CD4-positive, alpha-beta T cell (primary cell): ENCODE measurements at regions not wholly inside any gene's neighbourhood (a gene's known extent, or its start where the extent isn't known, plus 50 kb on each side); places are given as distances from the start of the nearest gene placed in this dataset.

ENCODE experiments used
- ATAC-seq: fragments of 200-7000 bp; cut with Tn5 transposase; one replicate; pipeline ENCODE4 v1.10.0; 2022; ENCODE audit warnings: mild to moderate bottlenecking; ENCODE audit not compliant: poor library complexity
- CTCF ChIA-PET: fragments of 350-600 bp; sonication (Branson Sonifier 250); formaldehyde crosslinking; loops from one replicate; lab custom pipeline; 2021; ENCODE audit warnings: antibody characterized with exemption, inconsistent platforms; lab: Charles Lee
- POLR2A ChIA-PET: fragments of 350-600 bp; sonication (Branson Sonifier 250); formaldehyde crosslinking; loops from one replicate; lab custom pipeline; 2021; ENCODE audit warnings: antibody characterized with exemption, inconsistent platforms; lab: Charles Lee
- DNase-seq, 14 experiments: peaks; one replicate each; pipeline ENCODE4 v3.0.0-alpha.2; 2013 to 2020; ENCODE audit warnings: mixed read lengths in 2 of 14
- H3K27ac ChIP-seq, 2 donors: one replicate each; pipeline versions ENCODE4 v1.5.1 to v1.7.0; 2013; ENCODE audit warnings: low read length in 2 of 2, low read depth in 1 of 2, mild to moderate bottlenecking in 1 of 2
- H3K27me3 ChIP-seq, 2 experiments: 1 replicate in 1 of 2; 2 replicates in 1 of 2; pipeline versions ENCODE4 v1.6.1 to v1.7.0; 2013; ENCODE audit warnings: low read length in 2 of 2, control low read depth in 1 of 2, mild to moderate bottlenecking in 1 of 2, moderate library complexity in 1 of 2; ENCODE audit not compliant: insufficient read depth in 2 of 2, control insufficient read depth in 1 of 2
- H3K36me3 ChIP-seq: one replicate; pipeline ENCODE4 v1.6.1; 2013; ENCODE audit warnings: low read length, control low read depth; ENCODE audit not compliant: insufficient read depth
- H3K4me1 ChIP-seq: one replicate; pipeline ENCODE4 v1.6.1; 2013; ENCODE audit warnings: low read length, control low read depth; ENCODE audit not compliant: insufficient read depth
- H3K4me3 ChIP-seq: one replicate; pipeline ENCODE4 v1.5.1; 2013; ENCODE audit warnings: mild to moderate bottlenecking, low read length, moderate library complexity
- H3K9me3 ChIP-seq, 2 experiments: 1 replicate in 1 of 2; 2 replicates in 1 of 2; pipeline versions ENCODE4 v1.6.1 to v1.7.0; 2013; ENCODE audit warnings: low read length in 2 of 2, mild to moderate bottlenecking in 2 of 2, control low read depth in 1 of 2, moderate library complexity in 1 of 2; ENCODE audit not compliant: control insufficient read depth in 1 of 2, insufficient read depth in 1 of 2
- H3K27ac Mint-ChIP-seq: one replicate; pipeline ENCODE4 v1.8.0; 2020; ENCODE audit warnings: mixed read lengths
- H3K27me3 Mint-ChIP-seq: one replicate; pipeline ENCODE4 v1.8.0; 2021; ENCODE audit warnings: mixed read lengths
- H3K36me3 Mint-ChIP-seq: one replicate; pipeline ENCODE4 v1.8.0; 2021; ENCODE audit warnings: low read depth, mixed read lengths
- H3K4me1 Mint-ChIP-seq: one replicate; pipeline ENCODE4 v1.8.0; 2021; ENCODE audit warnings: low read depth, mixed read lengths
- H3K4me3 Mint-ChIP-seq: one replicate; pipeline ENCODE4 v1.8.0; 2020; ENCODE audit warnings: mild to moderate bottlenecking, mixed read lengths
- H3K9me3 Mint-ChIP-seq: one replicate; pipeline ENCODE4 v1.8.0; 2020; ENCODE audit warnings: mixed read lengths
- CTCF ChIP-seq: fragments of 200-600 bp; IDR thresholded peaks from one replicate; pipeline ENCODE4 v1.8.0; 2022; ENCODE audit warnings: antibody characterized with exemption, mild to moderate bottlenecking
- intact Hi-C, 2 experiments: fragments of 100-400 bp; cut with DNase I in 1 of 2; cut with micrococcal nuclease in 1 of 2; formaldehyde crosslinking; loops; one replicate each; pipeline versions ENCODE4 v1.15.1 to v1.9.0; 2023 to 2025; cut with DNase I, micrococcal nuclease

- Histone ChIP-seq H3K27me3 (peaks cover 0 to 5% of the 10 kb centered on the region in 2 experiments), H3K4me1 (no peaks in the 10 kb centered on the region), H3K36me3 (no peaks in the 10 kb centered on the region), H3K4me3 (no peak overlapping the region), H3K9me3 (peaks cover 0 to 3% of the 10 kb centered on the region in 2 experiments), H3K27ac (no peak overlapping the region)
- POLR2A ChIA-PET: no interaction called here
- H3K36me3 Mint-ChIP-seq: no peaks in the 10 kb centered on the region
- intact Hi-C loops: no loop called here
- ATAC-seq: no peak
- no peak for DNase-seq
- H3K4me1 Mint-ChIP-seq: no peaks in the 10 kb centered on the region
- CTCF ChIA-PET: no interaction called here
- no peaks in the 10 kb centered on the region for H3K27me3 Mint-ChIP-seq
- peaks cover 2% of the 10 kb centered on the region for H3K9me3 Mint-ChIP-seq
- no peak overlapping the region for H3K4me3 Mint-ChIP-seq
- no peak for TF ChIP-seq CTCF
- no peak overlapping the region for H3K27ac Mint-ChIP-seq
Measured at GRCh38 chr2:180840641-180841040, 139.8 kb upstream of the UBE2E3 start.

- Histone ChIP-seq H3K27ac (no peak overlapping the region), H3K36me3 (no peaks in the 10 kb centered on the region), H3K27me3 (no peaks in the 10 kb centered on the region), H3K4me3 (no peak overlapping the region), H3K4me1 (no peaks in the 10 kb centered on the region), H3K9me3 (no peaks in the 10 kb centered on the region)
- intact Hi-C loops: no loop called here
- H3K9me3 Mint-ChIP-seq: peaks cover 8% of the 10 kb centered on the region
- no peak for TF ChIP-seq CTCF
- ChIA-PET CTCF (no interaction called here), POLR2A (no interaction called here)
- ATAC-seq (no peak), DNase-seq (no peak)
- no peaks in the 10 kb centered on the region for H3K27me3 Mint-ChIP-seq
- H3K27ac Mint-ChIP-seq: no peak overlapping the region
- no peak overlapping the region for H3K4me3 Mint-ChIP-seq
- H3K36me3 Mint-ChIP-seq: no peaks in the 10 kb centered on the region
- no peaks in the 10 kb centered on the region for H3K4me1 Mint-ChIP-seq
Measured at GRCh38 chr2:180829836-180830235, 150.6 kb upstream of the UBE2E3 start.

DNA sequence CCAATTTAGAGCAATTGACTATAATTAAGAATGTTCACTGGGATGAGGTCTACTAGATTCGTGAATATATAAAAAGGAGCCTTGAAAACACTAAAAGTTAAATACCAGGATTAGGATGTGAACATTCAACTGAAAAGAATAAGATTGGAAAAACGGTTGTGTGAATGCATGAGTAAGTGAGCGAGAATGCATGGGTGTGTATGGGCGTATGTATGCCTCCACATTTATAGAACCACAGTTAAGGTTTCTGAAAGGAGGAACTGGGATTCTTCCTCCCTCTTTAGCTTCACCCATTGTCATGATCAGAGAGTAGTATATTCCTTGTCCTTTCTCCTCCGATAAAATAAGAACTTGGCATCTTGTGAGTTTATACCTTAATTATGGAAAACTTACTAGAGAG, 151.1 kb upstream of the UBE2E3 start:
- Mint-ChIP-seq H3K27ac (no peak overlapping the region), H3K4me3 (no peak overlapping the region), H3K27me3 (no peaks in the 10 kb centered on the region), H3K9me3 (peaks cover 8% of the 10 kb centered on the region), H3K36me3 (no peaks in the 10 kb centered on the region), H3K4me1 (no peaks in the 10 kb centered on the region)
- POLR2A ChIA-PET: no interaction called here
- Histone ChIP-seq H3K9me3 (no peaks in the 10 kb centered on the region), H3K27ac (no peak overlapping the region), H3K4me3 (no peak overlapping the region), H3K36me3 (no peaks in the 10 kb centered on the region), H3K27me3 (no peaks in the 10 kb centered on the region), H3K4me1 (no peaks in the 10 kb centered on the region)
- no peak for DNase-seq
- TF ChIP-seq CTCF: no peak
- ATAC-seq: no peak
- CTCF ChIA-PET: no interaction called here
- intact Hi-C loops: no loop called here
